CD14-positive monocyte (primary cell): ENCODE measurements at regions not wholly inside any gene's neighbourhood (a gene's known extent, or its start where the extent isn't known, plus 50 kb on each side); places are given as distances from the start of the nearest gene placed in this dataset.

Experiments used
- DNase-seq, 3 donors: peaks; one replicate each; pipeline ENCODE4 v3.0.0-alpha.2; 2011 to 2022
- H2AFZ ChIP-seq: 2 replicates; pipeline ENCODE4 v1.6.0; 2012; ENCODE audit warnings: mild to moderate bottlenecking, low read depth, low read length, inconsistent platforms; ENCODE audit not compliant: insufficient read depth, poor library complexity, severe bottlenecking
- H3K27ac ChIP-seq, 2 donors: 1 replicate in 1 of 2; 2 replicates in 1 of 2; pipeline ENCODE4 v1.5.1; 2012 to 2013; ENCODE audit warnings: low read length in 2 of 2, control low read depth in 1 of 2, inconsistent platforms in 1 of 2, low read depth in 1 of 2, mild to moderate bottlenecking in 1 of 2
- H3K27me3 ChIP-seq, 2 donors: one replicate each; pipeline versions ENCODE4 v1.6.0 to v1.6.1; 2011 to 2013; ENCODE audit warnings: low read length in 2 of 2; ENCODE audit not compliant: control insufficient read depth in 2 of 2, insufficient read depth in 2 of 2
- H3K36me3 ChIP-seq, 2 donors: replicated peaks in 1 of 2; 1 replicate in 1 of 2; 2 replicates in 1 of 2; pipeline versions ENCODE4 v1.5.1 to v1.6.1; 2012 to 2013; ENCODE audit warnings: low read length in 2 of 2, control low read depth in 1 of 2, inconsistent platforms in 1 of 2, mild to moderate bottlenecking in 1 of 2; ENCODE audit not compliant: insufficient read depth in 2 of 2, control insufficient read depth in 1 of 2
- H3K4me1 ChIP-seq, 2 donors: 1 replicate in 1 of 2; 2 replicates in 1 of 2; pipeline versions ENCODE4 v1.5.1 to v1.6.1; 2012 to 2013; ENCODE audit warnings: low read length in 2 of 2, control low read depth in 1 of 2, inconsistent platforms in 1 of 2, mild to moderate bottlenecking in 1 of 2, moderate library complexity in 1 of 2; ENCODE audit not compliant: insufficient read depth in 2 of 2, control insufficient read depth in 1 of 2
- H3K4me2 ChIP-seq: replicated peaks from 2 replicates; pipeline ENCODE3; 2012; ENCODE audit warnings: low read length, moderate library complexity, mild to moderate bottlenecking; ENCODE audit not compliant: poor library complexity, severe bottlenecking; ENCODE audit errors: extremely low read depth
- H3K4me3 ChIP-seq, 3 experiments: fragments of 200-600 bp in 1 of 3; sonication (generic) in 1 of 3; replicated peaks in 1 of 3; 1 replicate in 2 of 3; 2 replicates in 1 of 3; pipeline ENCODE4 v1.5.1; 2011 to 2013; ENCODE audit warnings: low read length in 3 of 3, mild to moderate bottlenecking in 3 of 3, control low read depth in 2 of 3, low read depth in 2 of 3, inconsistent platforms in 1 of 3, moderate library complexity in 1 of 3
- H3K79me2 ChIP-seq: 2 replicates; pipeline ENCODE4 v1.6.0; 2012; ENCODE audit warnings: mild to moderate bottlenecking, control low read depth, inconsistent platforms, low read length, moderate library complexity; ENCODE audit not compliant: insufficient read depth
- H3K9ac ChIP-seq: 2 replicates; pipeline ENCODE4 v1.6.0; 2017; ENCODE audit warnings: low read length, mild to moderate bottlenecking; ENCODE audit not compliant: insufficient read depth, poor library complexity, severe bottlenecking
- H3K9me3 ChIP-seq, 2 donors: replicated peaks in 1 of 2; 1 replicate in 1 of 2; 2 replicates in 1 of 2; pipeline versions ENCODE4 v1.5.1 to v1.6.1; 2012 to 2013; ENCODE audit warnings: low read length in 2 of 2, control low read depth in 1 of 2; ENCODE audit not compliant: control insufficient read depth in 1 of 2, insufficient read depth in 1 of 2
- H4K20me1 ChIP-seq: 2 replicates; pipeline ENCODE4 v1.6.0; 2012; ENCODE audit warnings: mild to moderate bottlenecking, low read length, control low read depth, moderate library complexity; ENCODE audit not compliant: insufficient read depth
- H3K27ac Mint-ChIP-seq, 7 donors: one replicate each; pipeline ENCODE4 v1.8.0; 2020; ENCODE audit warnings: mild to moderate bottlenecking in 7 of 7, mixed read lengths in 7 of 7, moderate library complexity in 6 of 7, inconsistent platforms in 2 of 7
- H3K27me3 Mint-ChIP-seq, 3 donors: one replicate each; pipeline ENCODE4 v1.8.0; 2021 to 2022; ENCODE audit warnings: low read depth in 3 of 3, mild to moderate bottlenecking in 3 of 3, mixed read lengths in 3 of 3, moderate library complexity in 3 of 3, inconsistent platforms in 1 of 3
- H3K36me3 Mint-ChIP-seq, 2 donors: one replicate each; pipeline ENCODE4 v1.8.0; 2020; ENCODE audit warnings: mixed read lengths in 2 of 2, inconsistent platforms in 1 of 2, mild to moderate bottlenecking in 1 of 2
- H3K4me1 Mint-ChIP-seq: one replicate; pipeline ENCODE4 v1.8.0; 2020; ENCODE audit warnings: mild to moderate bottlenecking, mixed read lengths
- H3K4me3 Mint-ChIP-seq, 2 donors: one replicate each; pipeline ENCODE4 v1.8.0; 2020; ENCODE audit warnings: mild to moderate bottlenecking in 2 of 2, mixed read lengths in 2 of 2, moderate library complexity in 1 of 2
- H3K9me3 Mint-ChIP-seq, 7 donors: one replicate each; pipeline ENCODE4 v1.8.0; 2020 to 2022; ENCODE audit warnings: mixed read lengths in 7 of 7, mild to moderate bottlenecking in 6 of 7, moderate library complexity in 6 of 7, inconsistent platforms in 2 of 7
- WGBS: methylation state at CpG from one replicate; pipeline ENCODE4 v1.1.5; 2013; ENCODE audit warnings: missing lambda C conversion rate; ENCODE audit not compliant: insufficient coverage; 5-methylcytosine and 5-hydroxymethylcytosine counted together
- intact Hi-C, 2 donors: fragments of 100-400 bp; cut with micrococcal nuclease; formaldehyde crosslinking; loops; one replicate each; pipeline versions ENCODE4 v1.15.0 to v1.15.1; 2023
- TF ChIP-seq, protein P1 (sequence below): fragments of 200-600 bp; IDR thresholded peaks from one replicate; pipeline ENCODE4 v1.8.0; 2022; ENCODE audit warnings: antibody characterized with exemption, mild to moderate bottlenecking

DNA sequence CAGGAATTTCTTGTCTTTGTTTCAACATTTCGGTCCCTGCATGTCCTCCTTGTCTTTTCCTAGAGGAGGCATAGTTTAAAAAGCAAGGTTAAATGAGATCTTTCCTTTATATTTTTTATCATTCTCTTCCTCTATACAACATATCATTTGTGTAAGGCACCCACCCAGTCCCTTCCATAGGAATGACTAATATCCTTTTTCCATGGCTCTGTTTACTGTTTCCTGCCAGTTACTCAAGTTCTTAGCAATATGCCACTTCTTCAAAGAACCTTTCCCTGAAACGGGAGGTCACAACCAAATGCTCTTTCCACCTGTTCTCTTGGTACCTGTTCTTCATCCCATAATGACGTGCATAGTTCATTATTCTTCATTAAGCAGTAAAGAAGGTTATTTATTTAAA, 1237.1 kb upstream of the GOT2 start:
- H3K9me3 Mint-ChIP-seq = peaks cover 4 to 9% (median 6%) of the 10 kb centered on the region in 7 donors
- H3K36me3 Mint-ChIP-seq = no peaks in the 10 kb centered on the region
- Histone ChIP-seq H3K27me3 (no peaks in the 10 kb centered on the region), H2AFZ (no peak overlapping the region), H3K4me1 (no peaks in the 10 kb centered on the region), H3K9ac (no peak overlapping the region), H3K79me2 (no peaks in the 10 kb centered on the region), H3K36me3 (no peaks in the 10 kb centered on the region), H3K4me3 (no peak overlapping the region), H3K27ac (no peak overlapping the region), H3K9me3 (no peaks in the 10 kb centered on the region), H4K20me1 (no peaks in the 10 kb centered on the region), H3K4me2 (no peak overlapping the region)
- no peaks in the 10 kb centered on the region for H3K27me3 Mint-ChIP-seq
- TF ChIP-seq, protein P1, sequence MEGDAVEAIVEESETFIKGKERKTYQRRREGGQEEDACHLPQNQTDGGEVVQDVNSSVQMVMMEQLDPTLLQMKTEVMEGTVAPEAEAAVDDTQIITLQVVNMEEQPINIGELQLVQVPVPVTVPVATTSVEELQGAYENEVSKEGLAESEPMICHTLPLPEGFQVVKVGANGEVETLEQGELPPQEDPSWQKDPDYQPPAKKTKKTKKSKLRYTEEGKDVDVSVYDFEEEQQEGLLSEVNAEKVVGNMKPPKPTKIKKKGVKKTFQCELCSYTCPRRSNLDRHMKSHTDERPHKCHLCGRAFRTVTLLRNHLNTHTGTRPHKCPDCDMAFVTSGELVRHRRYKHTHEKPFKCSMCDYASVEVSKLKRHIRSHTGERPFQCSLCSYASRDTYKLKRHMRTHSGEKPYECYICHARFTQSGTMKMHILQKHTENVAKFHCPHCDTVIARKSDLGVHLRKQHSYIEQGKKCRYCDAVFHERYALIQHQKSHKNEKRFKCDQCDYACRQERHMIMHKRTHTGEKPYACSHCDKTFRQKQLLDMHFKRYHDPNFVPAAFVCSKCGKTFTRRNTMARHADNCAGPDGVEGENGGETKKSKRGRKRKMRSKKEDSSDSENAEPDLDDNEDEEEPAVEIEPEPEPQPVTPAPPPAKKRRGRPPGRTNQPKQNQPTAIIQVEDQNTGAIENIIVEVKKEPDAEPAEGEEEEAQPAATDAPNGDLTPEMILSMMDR = no peak
- DNase-seq = no peak
- intact Hi-C loops = no loop called here
- WGBS = no CpG with 5 or more reads among the region's 3 CpGs
- no peak overlapping the region for H3K27ac Mint-ChIP-seq
- H3K4me3 Mint-ChIP-seq = no peak overlapping the region
- H3K4me1 Mint-ChIP-seq = no peaks in the 10 kb centered on the region

DNA sequence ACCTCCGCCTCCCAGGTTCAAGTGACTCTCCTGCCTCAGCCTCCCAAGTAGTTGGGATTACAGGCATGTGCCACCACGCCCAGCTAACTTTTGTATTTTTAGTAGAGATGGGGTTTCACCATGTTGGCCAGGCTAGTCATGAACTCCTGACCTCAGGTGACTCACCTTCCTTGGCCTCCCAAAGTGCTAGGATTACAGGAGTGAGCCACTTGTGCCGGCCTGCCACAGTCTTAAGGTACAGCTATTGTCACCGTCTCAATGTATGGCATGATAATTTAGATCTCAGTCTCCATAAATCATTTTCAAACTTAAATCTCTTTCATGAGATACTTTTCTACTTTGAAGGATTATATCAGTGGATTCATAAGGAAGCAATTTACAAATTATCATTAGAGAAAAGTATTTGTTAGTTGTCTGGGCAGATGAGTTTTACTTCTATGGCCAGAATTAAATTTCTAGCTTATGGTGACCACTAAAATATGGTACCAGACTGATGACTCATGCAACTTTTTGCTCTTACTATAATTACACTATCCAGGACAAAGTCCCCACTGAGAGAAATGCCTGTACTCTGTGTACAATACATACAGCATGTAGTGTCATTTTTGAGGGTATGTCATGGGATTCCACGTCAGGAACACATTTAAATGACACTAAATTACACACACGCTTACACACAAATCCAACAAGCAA, 1230.3 kb upstream of the GOT2 start:
- Histone ChIP-seq H4K20me1 (no peaks in the 10 kb centered on the region), H3K4me3 (no peak overlapping the region), H3K27me3 (no peaks in the 10 kb centered on the region), H3K79me2 (no peaks in the 10 kb centered on the region), H3K4me2 (no peak overlapping the region), H3K9ac (no peak overlapping the region), H3K4me1 (no peaks in the 10 kb centered on the region), H3K9me3 (no peaks in the 10 kb centered on the region), H3K27ac (no peak overlapping the region), H3K36me3 (no peaks in the 10 kb centered on the region), H2AFZ (no peak overlapping the region)
- WGBS = no CpG with 5 or more reads among the region's 6 CpGs
- no peaks in the 10 kb centered on the region for H3K4me1 Mint-ChIP-seq
- H3K27me3 Mint-ChIP-seq = peaks cover 0 to 1% (median 0%) of the 10 kb centered on the region in 3 donors
- no peak overlapping the region for H3K27ac Mint-ChIP-seq
- intact Hi-C loops = no loop called here
- no peak overlapping the region for H3K4me3 Mint-ChIP-seq
- H3K9me3 Mint-ChIP-seq = peaks cover 2 to 10% (median 6%) of the 10 kb centered on the region in 7 donors
- H3K36me3 Mint-ChIP-seq = no peaks in the 10 kb centered on the region
- TF ChIP-seq, protein P1 = no peak
- DNase-seq = no peak
